ENCODE measurements at regions not wholly inside any gene's neighbourhood (a gene's known extent, or its start where the extent isn't known, plus 50 kb on each side); places are given as distances from the start of the nearest gene placed in this dataset.

DNA sequence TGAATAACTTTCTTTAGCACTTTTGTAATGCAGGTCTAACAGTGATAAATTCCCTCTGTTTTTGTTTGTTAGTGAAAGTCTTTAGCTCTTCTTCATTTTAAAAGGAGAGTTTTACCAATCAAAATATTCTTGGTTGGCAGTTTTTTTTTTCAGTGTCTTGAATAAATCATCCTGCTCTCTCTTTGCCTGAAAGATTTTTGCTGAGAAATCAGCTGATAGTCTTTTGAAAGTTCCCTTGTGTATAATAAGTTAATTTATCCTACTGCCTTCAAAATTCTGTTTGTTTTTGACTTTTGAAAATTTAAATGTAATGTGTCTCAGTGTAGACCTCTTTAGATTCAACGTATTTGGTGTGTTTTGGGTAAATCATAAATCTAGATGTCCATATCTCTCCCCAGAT is 205.7 kb upstream of the NXPH2 start:
- no peak for TF ChIP-seq EZH2 (IDR thresholded peaks at IDR 0.05; ENCODE audit: borderline replicate concordance, low read depth, low read length, severe bottlenecking)
- TF ChIP-seq POLR2A (IDR thresholded peaks at IDR 0.05; ENCODE audit: low read depth, low read length): no peak
- TF ChIP-seq, protein P1, sequence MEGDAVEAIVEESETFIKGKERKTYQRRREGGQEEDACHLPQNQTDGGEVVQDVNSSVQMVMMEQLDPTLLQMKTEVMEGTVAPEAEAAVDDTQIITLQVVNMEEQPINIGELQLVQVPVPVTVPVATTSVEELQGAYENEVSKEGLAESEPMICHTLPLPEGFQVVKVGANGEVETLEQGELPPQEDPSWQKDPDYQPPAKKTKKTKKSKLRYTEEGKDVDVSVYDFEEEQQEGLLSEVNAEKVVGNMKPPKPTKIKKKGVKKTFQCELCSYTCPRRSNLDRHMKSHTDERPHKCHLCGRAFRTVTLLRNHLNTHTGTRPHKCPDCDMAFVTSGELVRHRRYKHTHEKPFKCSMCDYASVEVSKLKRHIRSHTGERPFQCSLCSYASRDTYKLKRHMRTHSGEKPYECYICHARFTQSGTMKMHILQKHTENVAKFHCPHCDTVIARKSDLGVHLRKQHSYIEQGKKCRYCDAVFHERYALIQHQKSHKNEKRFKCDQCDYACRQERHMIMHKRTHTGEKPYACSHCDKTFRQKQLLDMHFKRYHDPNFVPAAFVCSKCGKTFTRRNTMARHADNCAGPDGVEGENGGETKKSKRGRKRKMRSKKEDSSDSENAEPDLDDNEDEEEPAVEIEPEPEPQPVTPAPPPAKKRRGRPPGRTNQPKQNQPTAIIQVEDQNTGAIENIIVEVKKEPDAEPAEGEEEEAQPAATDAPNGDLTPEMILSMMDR (IDR thresholded peaks at IDR 0.05; ENCODE audit: extremely low read depth in 1 of 2, insufficient read depth in 1 of 2, low read depth in 1 of 2, low read length in 2 of 2): no peak
- TF ChIP-seq, protein P2, sequence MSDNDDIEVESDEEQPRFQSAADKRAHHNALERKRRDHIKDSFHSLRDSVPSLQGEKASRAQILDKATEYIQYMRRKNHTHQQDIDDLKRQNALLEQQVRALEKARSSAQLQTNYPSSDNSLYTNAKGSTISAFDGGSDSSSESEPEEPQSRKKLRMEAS (IDR thresholded peaks at IDR 0.05; ENCODE audit: insufficient read depth, insufficient read length): no peak
- no peak for TF ChIP-seq POLR2AphosphoS5 (IDR thresholded peaks at IDR 0.05; ENCODE audit: insufficient read depth, low read depth, low read length)
- no peak for TF ChIP-seq MYC (IDR thresholded peaks at IDR 0.05; ENCODE audit: low read depth, low read length)
- TF ChIP-seq JUN (IDR thresholded peaks at IDR 0.05; ENCODE audit: borderline replicate concordance, insufficient read depth, insufficient read length, low read depth): no peak
- no peak for TF ChIP-seq GATA2 (IDR thresholded peaks at IDR 0.05; ENCODE audit: insufficient read depth, insufficient read length, low read depth, low read length)
